PC-9 (cell line): ENCODE measurements at regions not wholly inside any gene's neighbourhood (a gene's known extent, or its start where the extent isn't known, plus 50 kb on each side); places are given as distances from the start of the nearest gene placed in this dataset.

Source experiments
- EZH2 ChIP-seq: fragments of 200-600 bp; sonication (generic); IDR thresholded peaks from 2 replicates; pipeline ENCODE4 v1.8.0; 2017; ENCODE audit warnings: antibody characterized with exemption, low read depth
- TF ChIP-seq, protein P1 (sequence below): fragments of 200-600 bp; sonication (generic); conservative IDR thresholded peaks from 2 replicates; pipeline ENCODE4 v1.6.1; 2017; ENCODE audit warnings: mixed run types, antibody characterized with exemption, mild to moderate bottlenecking, moderate library complexity

DNA sequence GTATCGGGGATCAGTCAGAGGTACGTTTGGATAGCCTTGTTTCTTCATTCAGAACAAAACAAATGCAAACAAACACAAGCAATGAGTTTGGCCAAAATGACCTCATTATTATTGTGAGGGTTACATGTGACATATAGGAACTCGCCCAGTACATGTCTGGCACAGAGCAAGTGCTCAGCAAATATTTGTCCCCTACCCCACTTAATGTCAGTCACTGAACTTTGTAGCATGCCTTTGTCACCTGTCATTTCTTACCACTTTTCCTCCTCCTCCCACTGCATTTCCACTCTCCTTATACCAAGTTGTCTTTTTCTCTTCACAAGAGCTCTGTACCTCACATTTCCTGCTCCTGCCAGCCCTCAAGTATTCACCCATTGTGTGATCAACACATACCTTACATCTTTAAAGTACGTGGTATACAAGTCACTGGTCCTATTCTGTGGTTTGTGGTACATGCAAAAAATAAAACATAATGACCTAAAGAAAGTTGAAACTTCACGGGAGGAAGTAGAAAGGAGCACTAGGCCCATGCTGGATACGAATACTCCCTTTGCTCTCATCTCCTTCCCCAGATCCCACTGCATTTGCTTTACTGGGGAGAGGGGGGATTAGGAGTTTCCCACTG, 236.0 kb downstream of the INHBA start:
- no peak for TF ChIP-seq EZH2
- TF ChIP-seq, protein P1, sequence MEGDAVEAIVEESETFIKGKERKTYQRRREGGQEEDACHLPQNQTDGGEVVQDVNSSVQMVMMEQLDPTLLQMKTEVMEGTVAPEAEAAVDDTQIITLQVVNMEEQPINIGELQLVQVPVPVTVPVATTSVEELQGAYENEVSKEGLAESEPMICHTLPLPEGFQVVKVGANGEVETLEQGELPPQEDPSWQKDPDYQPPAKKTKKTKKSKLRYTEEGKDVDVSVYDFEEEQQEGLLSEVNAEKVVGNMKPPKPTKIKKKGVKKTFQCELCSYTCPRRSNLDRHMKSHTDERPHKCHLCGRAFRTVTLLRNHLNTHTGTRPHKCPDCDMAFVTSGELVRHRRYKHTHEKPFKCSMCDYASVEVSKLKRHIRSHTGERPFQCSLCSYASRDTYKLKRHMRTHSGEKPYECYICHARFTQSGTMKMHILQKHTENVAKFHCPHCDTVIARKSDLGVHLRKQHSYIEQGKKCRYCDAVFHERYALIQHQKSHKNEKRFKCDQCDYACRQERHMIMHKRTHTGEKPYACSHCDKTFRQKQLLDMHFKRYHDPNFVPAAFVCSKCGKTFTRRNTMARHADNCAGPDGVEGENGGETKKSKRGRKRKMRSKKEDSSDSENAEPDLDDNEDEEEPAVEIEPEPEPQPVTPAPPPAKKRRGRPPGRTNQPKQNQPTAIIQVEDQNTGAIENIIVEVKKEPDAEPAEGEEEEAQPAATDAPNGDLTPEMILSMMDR: no peak
